Caco-2 (cell line): ENCODE measurements at regions not wholly inside any gene's neighbourhood (a gene's known extent, or its start where the extent isn't known, plus 50 kb on each side); places are given as distances from the start of the nearest gene placed in this dataset.

Experiments
- BruUV-seq: library from RNA; stranded (reverse); fragments of 400-500 nt; replicated peaks from 2 replicates; lab custom pipeline; 2021; lab: Mats Ljungman, UMichigan
- CTCF ChIA-PET: fragments of 300-600 bp; sonication (Branson Sonifier 250); formaldehyde crosslinking; loops from one replicate; lab custom pipeline; 2022; ENCODE audit warnings: antibody characterized with exemption; lab: Charles Lee
- POLR2A ChIA-PET: fragments of 300-600 bp; sonication (Branson Sonifier 250); formaldehyde crosslinking; loops from one replicate; lab custom pipeline; 2022; ENCODE audit warnings: antibody characterized with exemption; lab: Charles Lee
- DNase-seq, 2 experiments: peaks; one replicate each; pipeline versions ENCODE4 v3.0.0 to v3.0.0-alpha.2; 2020 to 2022
- H3K27me3 ChIP-seq: replicated peaks from 2 replicates; pipeline ENCODE4 v1.6.0; 2011; ENCODE audit warnings: low read length; ENCODE audit not compliant: control insufficient read depth, insufficient read depth
- H3K36me3 ChIP-seq: 2 replicates; pipeline ENCODE4 v1.5.1; 2011; ENCODE audit warnings: low read length; ENCODE audit not compliant: control insufficient read depth, insufficient read depth
- H3K4me1 ChIP-seq: fragments of 250-450 bp; sonication (Bioruptor Pico); 2 replicates; pipeline ENCODE4 v1.5.1; 2020; ENCODE audit warnings: mild to moderate bottlenecking
- H3K4me3 ChIP-seq: 2 replicates; pipeline ENCODE4 v1.5.1; 2011; ENCODE audit warnings: low read depth, mild to moderate bottlenecking, control low read depth, low read length
- H3K9me3 ChIP-seq: fragments of 250-450 bp; sonication (Bioruptor Pico); 2 replicates; pipeline ENCODE4 v1.5.1; 2020; ENCODE audit warnings: mild to moderate bottlenecking, moderate library complexity
- H3K27ac Mint-ChIP-seq: one replicate; pipeline ENCODE4 v1.8.0; 2022; ENCODE audit warnings: mixed read lengths; ENCODE audit not compliant: unreplicated experiment
- H3K27me3 Mint-ChIP-seq: one replicate; pipeline ENCODE4 v1.8.0; 2022; ENCODE audit warnings: mixed read lengths; ENCODE audit not compliant: insufficient read depth, unreplicated experiment
- H3K36me3 Mint-ChIP-seq: one replicate; pipeline ENCODE4 v1.8.0; 2022; ENCODE audit warnings: mild to moderate bottlenecking, mixed read lengths; ENCODE audit not compliant: insufficient read depth, unreplicated experiment
- H3K4me1 Mint-ChIP-seq: one replicate; pipeline ENCODE4 v1.8.0; 2022; ENCODE audit warnings: low read depth, mixed read lengths; ENCODE audit not compliant: unreplicated experiment
- H3K4me3 Mint-ChIP-seq: one replicate; pipeline ENCODE4 v1.8.0; 2022; ENCODE audit warnings: mild to moderate bottlenecking, moderate library complexity, mixed read lengths; ENCODE audit not compliant: unreplicated experiment
- H3K9me3 Mint-ChIP-seq: one replicate; pipeline ENCODE4 v1.8.0; 2022; ENCODE audit warnings: mixed read lengths; ENCODE audit not compliant: unreplicated experiment
- CTCF ChIP-seq, 2 experiments: fragments of 200-600 bp in 1 of 2; IDR thresholded peaks; 1 replicate in 1 of 2; 2 replicates in 1 of 2; pipeline versions ENCODE4 v1.5.1 to v1.8.0; 2011 to 2022; ENCODE audit warnings: antibody characterized with exemption in 1 of 2, control low read depth in 1 of 2, inconsistent platforms in 1 of 2, low read depth in 1 of 2, low read length in 1 of 2, mild to moderate bottlenecking in 1 of 2, moderate library complexity in 1 of 2; ENCODE audit not compliant: insufficient read depth in 1 of 2, severe bottlenecking in 1 of 2, unreplicated experiment in 1 of 2
- intact Hi-C: fragments of 100-400 bp; cut with micrococcal nuclease; formaldehyde crosslinking; loops from one replicate; pipeline ENCODE4 v1.10.0; 2022; ENCODE audit not compliant: unreplicated experiment

DNA sequence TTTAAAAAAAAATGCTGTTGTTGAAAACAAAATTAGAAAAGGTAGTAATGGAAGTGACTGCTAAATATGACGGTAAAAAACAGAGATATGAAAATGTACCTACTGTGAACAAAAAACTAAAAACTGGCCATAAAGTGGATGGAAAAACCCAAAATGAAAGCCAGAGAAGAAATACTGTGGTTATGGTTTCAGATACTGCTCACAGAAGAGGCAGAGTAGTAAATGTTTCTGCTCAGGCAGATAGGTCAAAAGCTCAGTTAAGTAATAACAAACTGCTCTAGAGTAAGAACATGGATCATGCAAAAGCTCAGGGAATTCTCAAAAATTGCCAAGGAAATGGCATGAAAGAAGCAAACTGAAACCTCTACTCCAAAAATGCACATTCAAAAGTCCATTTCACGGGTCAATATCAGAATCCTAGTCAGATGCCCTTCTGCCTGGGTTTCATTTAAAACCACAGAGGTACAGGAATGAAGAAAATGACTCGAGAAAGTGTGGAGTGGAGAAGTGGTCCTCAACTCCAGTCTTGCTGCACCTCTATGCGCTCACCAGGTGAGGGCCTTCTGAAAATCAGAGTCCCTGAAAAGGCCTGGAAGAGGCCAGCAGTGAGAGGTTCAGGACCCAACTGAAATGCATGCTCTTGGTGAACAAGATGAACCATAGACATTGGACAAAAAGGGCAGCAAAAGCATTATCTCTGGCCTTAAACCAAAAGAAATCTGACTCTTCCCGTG is 315.0 kb upstream of the SPRY2 start:
- Mint-ChIP-seq H3K36me3 (no peaks in the 10 kb centered on the region), H3K27me3 (peaks cover 13% of the 10 kb centered on the region), H3K4me1 (no peaks in the 10 kb centered on the region), H3K9me3 (no peaks in the 10 kb centered on the region), H3K27ac (no peak overlapping the region), H3K4me3 (no peak overlapping the region)
- H3K4me1 ChIP-seq, result 0 out of 2 replicates have a peak, but pooled peaks cover 3% of the 10 kb centered on the region
- H3K4me3 ChIP-seq, result no peak overlapping the region
- DNase-seq, result no peak
- H3K36me3 ChIP-seq, result no peaks in the 10 kb centered on the region
- TF ChIP-seq CTCF (IDR thresholded peaks at IDR 0.05; ENCODE audit: insufficient read depth in 1 of 2, low read depth in 1 of 2, low read length in 1 of 2, severe bottlenecking in 1 of 2, unreplicated experiment in 1 of 2), result peak in 1 of 2 experiments; percentile 32
- H3K27me3 ChIP-seq, result no peaks in the 10 kb centered on the region
- intact Hi-C loops, result no loop called here
- BruUV-seq, result no TSS peak
- ChIA-PET CTCF (no interaction called here), POLR2A (no interaction called here)
- no peaks in the 10 kb centered on the region for H3K9me3 ChIP-seq

- Mint-ChIP-seq H3K4me3 (no peak overlapping the region), H3K36me3 (no peaks in the 10 kb centered on the region), H3K4me1 (no peaks in the 10 kb centered on the region), H3K27me3 (peaks cover 16% of the 10 kb centered on the region), H3K9me3 (no peaks in the 10 kb centered on the region), H3K27ac (no peak overlapping the region)
- Histone ChIP-seq H3K27me3 (no peaks in the 10 kb centered on the region), H3K9me3 (no peaks in the 10 kb centered on the region), H3K4me1 (0 out of 2 replicates have a peak, but pooled peaks cover 3% of the 10 kb centered on the region), H3K4me3 (no peak overlapping the region), H3K36me3 (no peaks in the 10 kb centered on the region)
- TF ChIP-seq CTCF (IDR thresholded peaks at IDR 0.05; ENCODE audit: insufficient read depth in 1 of 2, low read depth in 1 of 2, low read length in 1 of 2, severe bottlenecking in 1 of 2, unreplicated experiment in 1 of 2), result no peak
- DNase-seq, result no peak
- POLR2A ChIA-PET, result no interaction called here
- intact Hi-C loops, result no loop called here
- no TSS peak for BruUV-seq
- CTCF ChIA-PET, result no interaction called here
Observed at GRCh38 chr13:80654638-80655249, 313.8 kb upstream of the SPRY2 start.

GRCh38 chr13:80649274-80649673 is 308.3 kb upstream of the SPRY2 start:
- no peak overlapping the region for H3K4me3 Mint-ChIP-seq
- Histone ChIP-seq H3K36me3 (no peaks in the 10 kb centered on the region), H3K4me1 (0 out of 2 replicates have a peak, but pooled peaks cover 3% of the 10 kb centered on the region), H3K9me3 (no peaks in the 10 kb centered on the region), H3K4me3 (no peak overlapping the region), H3K27me3 (no peaks in the 10 kb centered on the region)
- no TSS peak for BruUV-seq
- peaks cover 13% of the 10 kb centered on the region for H3K27me3 Mint-ChIP-seq
- H3K27ac Mint-ChIP-seq, result no peak overlapping the region
- ChIA-PET POLR2A (no interaction called here), CTCF (no interaction called here)
- intact Hi-C loops, result no loop called here
- no peaks in the 10 kb centered on the region for H3K4me1 Mint-ChIP-seq
- no peaks in the 10 kb centered on the region for H3K9me3 Mint-ChIP-seq
- no peaks in the 10 kb centered on the region for H3K36me3 Mint-ChIP-seq
- no peak for TF ChIP-seq CTCF (IDR thresholded peaks at IDR 0.05; ENCODE audit: insufficient read depth in 1 of 2, low read depth in 1 of 2, low read length in 1 of 2, severe bottlenecking in 1 of 2, unreplicated experiment in 1 of 2)
- DNase-seq, result no peak
